ENCODE measurements at regions not wholly inside any gene's neighbourhood (a gene's known extent, or its start where the extent isn't known, plus 50 kb on each side); places are given as distances from the start of the nearest gene placed in this dataset.

GRCh38 chr6:140049251-140049650 is 674.8 kb upstream of the CITED2 start:
- no peaks in the 10 kb centered on the region for H4K20me1 ChIP-seq (ENCODE audit: insufficient read depth)
- TF ChIP-seq RAD21 (conservative IDR thresholded peaks at IDR 0.05) (no peak), EZH2 (IDR thresholded peaks at IDR 0.05; ENCODE audit: borderline replicate concordance, insufficient read depth, low read length, poor library complexity, severe bottlenecking) (no peak), CTCF (IDR thresholded peaks at IDR 0.05; ENCODE audit: poor library complexity, severe bottlenecking) (no peak), REST (IDR thresholded peaks at IDR 0.05; ENCODE audit: borderline replicate concordance) (no peak), EP300 (conservative IDR thresholded peaks at IDR 0.05; ENCODE audit: poor library complexity, severe bottlenecking) (no peak), MXI1 (conservative IDR thresholded peaks at IDR 0.05; ENCODE audit: poor library complexity, severe bottlenecking) (no peak), SMC3 (conservative IDR thresholded peaks at IDR 0.05; ENCODE audit: poor library complexity) (no peak), TAF1 (IDR thresholded peaks at IDR 0.05; ENCODE audit: low read depth) (no peak), POLR2AphosphoS5 (IDR thresholded peaks at IDR 0.05) (no peak)
- no peaks in the 10 kb centered on the region for H3K36me3 ChIP-seq (ENCODE audit: insufficient read depth, low read length)
- H3K4me2 ChIP-seq (ENCODE audit: low read length): no peak overlapping the region
- no peak overlapping the region for H3K27ac ChIP-seq (ENCODE audit: low read length)
- no peak overlapping the region for H3K4me3 ChIP-seq (ENCODE audit: low read length)
- H3K9ac ChIP-seq (ENCODE audit: low read length): no peak overlapping the region
- H3K79me2 ChIP-seq (replicated peaks; ENCODE audit: insufficient read depth, low read length): no peaks in the 10 kb centered on the region
- no peaks in the 10 kb centered on the region for H3K9me2 ChIP-seq (ENCODE audit: insufficient read depth, low read length)
- H3K9me3 ChIP-seq (ENCODE audit: low read length): no peaks in the 10 kb centered on the region
- H3F3A ChIP-seq (ENCODE audit: insufficient read depth, low read length, poor library complexity, severe bottlenecking): no peaks in the 10 kb centered on the region
- no peak overlapping the region for H2AFZ ChIP-seq (ENCODE audit: low read depth, low read length)
- no peaks in the 10 kb centered on the region for H3K27me3 ChIP-seq (ENCODE audit: insufficient read depth, low read depth, low read length)

- H3K27me3 ChIP-seq (ENCODE audit: insufficient read depth, low read depth, low read length): no peaks in the 10 kb centered on the region
- no peaks in the 10 kb centered on the region for H3K79me2 ChIP-seq (replicated peaks; ENCODE audit: insufficient read depth, low read length)
- no peak overlapping the region for H2AFZ ChIP-seq (ENCODE audit: low read depth, low read length)
- no peak overlapping the region for H3K27ac ChIP-seq (ENCODE audit: low read length)
- no peaks in the 10 kb centered on the region for H3K9me3 ChIP-seq (ENCODE audit: low read length)
- no peak overlapping the region for H3K4me2 ChIP-seq (ENCODE audit: low read length)
- H3F3A ChIP-seq (ENCODE audit: insufficient read depth, low read length, poor library complexity, severe bottlenecking): no peaks in the 10 kb centered on the region
- no peaks in the 10 kb centered on the region for H3K9me2 ChIP-seq (ENCODE audit: insufficient read depth, low read length)
- H3K9ac ChIP-seq (ENCODE audit: low read length): no peak overlapping the region
- H3K36me3 ChIP-seq (ENCODE audit: insufficient read depth, low read length): no peaks in the 10 kb centered on the region
- no peak overlapping the region for H3K4me3 ChIP-seq (ENCODE audit: low read length)
- H4K20me1 ChIP-seq (ENCODE audit: insufficient read depth): no peaks in the 10 kb centered on the region
- no peak for TF ChIP-seq TAF1 (IDR thresholded peaks at IDR 0.05; ENCODE audit: low read depth)
- no peak for TF ChIP-seq REST (IDR thresholded peaks at IDR 0.05; ENCODE audit: borderline replicate concordance)
- TF ChIP-seq EZH2 (IDR thresholded peaks at IDR 0.05; ENCODE audit: borderline replicate concordance, insufficient read depth, low read length, poor library complexity, severe bottlenecking): no peak
- TF ChIP-seq SMC3 (conservative IDR thresholded peaks at IDR 0.05; ENCODE audit: poor library complexity): no peak
These were observed 673.8 kb upstream of the CITED2 start for GRCh38 chr6:140048202-140048790.

All from neural cell (in vitro differentiated cells).